Thyroid gland (tissue), 4 donors: ENCODE measurements at regions not wholly inside any gene's neighbourhood (a gene's known extent, or its start where the extent isn't known, plus 50 kb on each side); places are given as distances from the start of the nearest gene placed in this dataset.

Experiments used
- DNase-seq, 2 donors: peaks; one replicate each; pipeline ENCODE4 v3.0.0-alpha.2; 2019
- H3K27ac ChIP-seq, 3 donors: fragments of 200-600 bp; sonication (generic); 1 replicate in 2 of 3; 2 replicates in 1 of 3; pipeline ENCODE4 v1.5.1; 2016 to 2019; ENCODE audit warnings: mild to moderate bottlenecking in 1 of 3, moderate library complexity in 1 of 3
- H3K27me3 ChIP-seq: fragments of 200-600 bp; sonication (generic); one replicate; pipeline ENCODE4 v1.5.1; 2019
- H3K36me3 ChIP-seq, 2 donors: fragments of 200-600 bp; sonication (generic); one replicate each; pipeline ENCODE4 v1.5.1; 2016 to 2019
- H3K4me1 ChIP-seq, 2 donors: fragments of 200-600 bp; sonication (generic); one replicate each; pipeline ENCODE4 v1.5.1; 2017 to 2019
- H3K4me3 ChIP-seq, 3 donors: fragments of 200-600 bp; sonication (generic); replicated peaks in 1 of 3; 1 replicate in 2 of 3; 2 replicates in 1 of 3; pipeline ENCODE4 v1.5.1; 2016; ENCODE audit warnings: mild to moderate bottlenecking in 1 of 3
- H3K9me3 ChIP-seq: fragments of 200-600 bp; sonication (generic); one replicate; pipeline ENCODE4 v1.5.1; 2017
- POLR2A ChIP-seq, 2 donors: fragments of 450-650 bp; IDR thresholded peaks; one replicate each; pipeline ENCODE4 v1.6.1; 2017; ENCODE audit warnings: antibody characterized with exemption in 2 of 2, mild to moderate bottlenecking in 2 of 2, moderate library complexity in 1 of 2
- WGBS, 2 donors: methylation state at CpG; one replicate each; pipeline ENCODE4 v1.1.5; 2017; 5-methylcytosine and 5-hydroxymethylcytosine counted together
- intact Hi-C: fragments of 100-400 bp; cut with DNase I; formaldehyde crosslinking; loops from one replicate; pipeline ENCODE4 v1.15.1; 2023
- TF ChIP-seq, protein P1 (sequence below), 6 experiments: fragments of 200-600 bp in 3 of 6; fragments of 450-650 bp in 3 of 6; sonication (generic) in 3 of 6; IDR thresholded peaks; one replicate each; pipeline ENCODE4 v1.5.1; 2016 to 2019; ENCODE audit warnings: antibody characterized with exemption in 6 of 6, mild to moderate bottlenecking in 2 of 6, inconsistent platforms in 1 of 6, moderate library complexity in 1 of 6

DNA sequence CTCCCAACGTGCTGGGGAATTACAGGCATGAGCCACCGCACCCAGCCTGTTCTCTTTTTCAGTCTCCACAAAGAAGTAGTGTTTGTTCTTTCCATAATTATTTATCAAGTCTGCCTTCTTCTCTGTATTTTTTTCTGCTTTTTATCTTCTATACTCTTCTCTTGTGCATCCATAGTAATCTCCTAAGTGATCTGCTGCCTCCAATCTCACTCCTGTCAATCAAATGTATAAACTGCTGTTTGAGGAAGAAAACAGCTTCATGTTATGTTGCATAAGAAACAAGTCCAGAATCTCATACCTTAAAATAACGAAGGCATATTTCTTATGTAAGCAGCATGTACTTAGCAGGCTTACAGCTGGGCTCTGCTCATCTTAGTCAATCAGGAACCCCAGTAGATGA lies 801.6 kb upstream of the NR2F2 start:
- WGBS, 2 donors, result 93 to 95% methylated on average over 3 of the region's 3 CpGs
- TF ChIP-seq, protein P1, sequence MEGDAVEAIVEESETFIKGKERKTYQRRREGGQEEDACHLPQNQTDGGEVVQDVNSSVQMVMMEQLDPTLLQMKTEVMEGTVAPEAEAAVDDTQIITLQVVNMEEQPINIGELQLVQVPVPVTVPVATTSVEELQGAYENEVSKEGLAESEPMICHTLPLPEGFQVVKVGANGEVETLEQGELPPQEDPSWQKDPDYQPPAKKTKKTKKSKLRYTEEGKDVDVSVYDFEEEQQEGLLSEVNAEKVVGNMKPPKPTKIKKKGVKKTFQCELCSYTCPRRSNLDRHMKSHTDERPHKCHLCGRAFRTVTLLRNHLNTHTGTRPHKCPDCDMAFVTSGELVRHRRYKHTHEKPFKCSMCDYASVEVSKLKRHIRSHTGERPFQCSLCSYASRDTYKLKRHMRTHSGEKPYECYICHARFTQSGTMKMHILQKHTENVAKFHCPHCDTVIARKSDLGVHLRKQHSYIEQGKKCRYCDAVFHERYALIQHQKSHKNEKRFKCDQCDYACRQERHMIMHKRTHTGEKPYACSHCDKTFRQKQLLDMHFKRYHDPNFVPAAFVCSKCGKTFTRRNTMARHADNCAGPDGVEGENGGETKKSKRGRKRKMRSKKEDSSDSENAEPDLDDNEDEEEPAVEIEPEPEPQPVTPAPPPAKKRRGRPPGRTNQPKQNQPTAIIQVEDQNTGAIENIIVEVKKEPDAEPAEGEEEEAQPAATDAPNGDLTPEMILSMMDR (IDR thresholded peaks at IDR 0.05), result no peak
- no peak for TF ChIP-seq POLR2A (IDR thresholded peaks at IDR 0.05)
- Histone ChIP-seq H3K27me3 (no peaks in the 10 kb centered on the region), H3K27ac (no peak overlapping the region), H3K9me3 (no peaks in the 10 kb centered on the region), H3K4me3 (no peak overlapping the region), H3K4me1 (no peaks in the 10 kb centered on the region), H3K36me3 (no peaks in the 10 kb centered on the region)
- intact Hi-C loops, result no loop called here
- no peak for DNase-seq

DNA sequence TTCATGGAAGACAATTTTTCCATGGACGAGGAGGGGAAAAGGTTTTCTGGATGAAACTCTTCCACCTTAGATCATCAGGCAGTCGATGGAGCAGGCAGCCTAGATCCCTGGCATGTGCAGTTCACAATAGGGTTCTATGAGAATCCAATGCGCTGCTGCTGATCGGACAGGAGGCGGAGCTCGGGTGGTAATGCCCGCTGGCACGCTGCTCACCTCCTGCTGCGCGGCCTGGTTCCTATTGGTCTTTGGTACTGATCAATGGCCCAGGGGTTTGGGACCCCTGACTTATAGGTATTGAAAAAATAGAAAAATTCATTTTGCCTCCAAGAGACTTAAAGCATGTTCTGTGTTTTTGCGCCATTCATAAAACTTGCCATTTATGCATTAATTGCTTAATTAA lies 793.9 kb upstream of the NR2F2 start:
- H3K27ac ChIP-seq, result no peak overlapping the region
- H3K36me3 ChIP-seq, result no peaks in the 10 kb centered on the region
- no peak overlapping the region for H3K4me3 ChIP-seq
- DNase-seq, result no peak
- 94 to 96% methylated on average over 11 of the region's 11 CpGs for WGBS, 2 donors
- H3K27me3 ChIP-seq, result no peaks in the 10 kb centered on the region
- intact Hi-C loops, result no loop called here
- TF ChIP-seq, protein P1 (IDR thresholded peaks at IDR 0.05), result no peak
- TF ChIP-seq POLR2A (IDR thresholded peaks at IDR 0.05), result no peak
- no peaks in the 10 kb centered on the region for H3K4me1 ChIP-seq
- H3K9me3 ChIP-seq, result no peaks in the 10 kb centered on the region

DNA sequence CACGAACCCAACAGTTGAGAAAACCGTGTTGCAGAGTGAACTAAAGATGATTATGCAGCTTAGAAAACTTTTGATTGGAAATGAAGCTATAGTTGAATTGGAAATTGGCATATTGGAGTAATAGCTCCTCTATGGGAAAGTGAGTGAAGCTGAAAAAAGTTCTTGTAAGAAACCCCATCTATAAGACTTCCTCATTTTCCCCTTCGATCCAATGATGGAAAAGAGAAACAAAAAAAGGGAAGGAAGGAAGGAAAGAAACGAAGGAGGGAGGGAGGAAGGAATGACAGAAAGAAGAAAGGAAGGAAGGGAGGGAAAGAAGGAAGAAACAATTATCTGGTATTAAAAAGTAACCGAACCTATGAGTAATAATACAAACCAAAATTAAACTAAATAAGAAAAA lies 791.8 kb upstream of the NR2F2 start:
- H3K27me3 ChIP-seq, result no peaks in the 10 kb centered on the region
- no peaks in the 10 kb centered on the region for H3K4me1 ChIP-seq
- no peaks in the 10 kb centered on the region for H3K36me3 ChIP-seq
- intact Hi-C loops, result no loop called here
- TF ChIP-seq, protein P1 (IDR thresholded peaks at IDR 0.05), result no peak
- no peak for TF ChIP-seq POLR2A (IDR thresholded peaks at IDR 0.05)
- DNase-seq, result no peak
- 81 to 84% methylated on average over 5 of the region's 5 CpGs for WGBS, 2 donors
- no peak overlapping the region for H3K27ac ChIP-seq
- H3K9me3 ChIP-seq, result no peaks in the 10 kb centered on the region
- H3K4me3 ChIP-seq, result no peak overlapping the region

DNA sequence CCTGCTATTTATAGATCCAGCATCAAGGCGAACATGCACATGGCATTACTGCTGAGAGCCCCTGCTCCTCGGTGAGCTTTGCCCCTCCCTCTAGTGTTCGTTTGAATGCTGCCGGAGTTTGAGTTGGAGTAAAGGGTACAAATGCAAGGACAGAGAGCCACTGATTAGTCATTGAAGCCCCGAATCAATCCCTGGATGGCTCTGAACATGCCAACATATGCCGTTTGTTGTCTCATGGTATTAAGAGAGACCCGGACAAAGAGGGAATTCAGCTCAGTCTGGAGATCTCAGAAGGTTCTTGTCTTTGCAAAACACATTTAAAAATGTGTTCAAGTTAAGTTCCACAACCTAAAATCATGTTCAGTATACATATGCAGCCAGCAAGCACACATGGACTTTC lies 789.2 kb upstream of the NR2F2 start:
- H3K27me3 ChIP-seq, result no peaks in the 10 kb centered on the region
- DNase-seq, result no peak
- WGBS, 2 donors, result 76 to 80% methylated on average over 7 of the region's 7 CpGs
- TF ChIP-seq, protein P1 (IDR thresholded peaks at IDR 0.05), result no peak
- TF ChIP-seq POLR2A (IDR thresholded peaks at IDR 0.05), result no peak
- no peak overlapping the region for H3K27ac ChIP-seq
- H3K9me3 ChIP-seq, result no peaks in the 10 kb centered on the region
- intact Hi-C loops, result no loop called here
- no peak overlapping the region for H3K4me3 ChIP-seq
- H3K36me3 ChIP-seq, result no peaks in the 10 kb centered on the region
- no peaks in the 10 kb centered on the region for H3K4me1 ChIP-seq

DNA sequence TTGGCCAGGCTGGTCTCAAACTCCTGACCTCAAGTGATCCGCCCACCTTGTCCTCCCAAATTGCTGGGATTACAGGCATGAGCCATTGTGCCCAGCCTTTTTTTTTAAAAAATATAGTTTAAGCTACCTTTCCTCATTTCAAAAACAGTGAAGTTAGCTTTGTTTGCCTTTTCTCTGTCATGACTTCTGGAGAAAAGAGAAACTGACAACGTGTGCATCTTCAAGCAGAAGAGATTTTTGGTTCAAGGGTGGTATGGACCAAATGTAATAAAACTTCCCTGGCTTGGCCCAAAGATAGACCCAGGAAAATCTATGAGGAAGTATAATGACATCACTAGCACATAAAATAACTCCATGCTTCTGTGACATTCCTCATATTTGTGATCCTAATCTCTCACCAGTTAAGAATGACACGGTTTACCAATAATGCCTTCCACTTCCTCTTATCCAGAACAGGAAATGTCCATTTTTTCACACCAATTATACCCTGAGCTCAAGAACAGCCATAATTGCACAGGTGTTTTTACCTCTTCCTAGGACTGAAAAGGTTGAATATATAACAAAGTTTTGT lies 781.2 kb upstream of the NR2F2 start:
- Histone ChIP-seq H3K27me3 (no peaks in the 10 kb centered on the region), H3K36me3 (no peaks in the 10 kb centered on the region), H3K4me1 (no peaks in the 10 kb centered on the region), H3K4me3 (no peak overlapping the region), H3K9me3 (no peaks in the 10 kb centered on the region), H3K27ac (no peak overlapping the region)
- intact Hi-C loops, result no loop called here
- DNase-seq, result no peak
- WGBS, 2 donors, result 72 to 84% methylated on average over 3 of the region's 3 CpGs
- TF ChIP-seq, protein P1 (IDR thresholded peaks at IDR 0.05), result no peak
- no peak for TF ChIP-seq POLR2A (IDR thresholded peaks at IDR 0.05)
